NCI-H187 (cell line): ENCODE measurements at regions not wholly inside any gene's neighbourhood (a gene's known extent, or its start where the extent isn't known, plus 50 kb on each side); places are given as distances from the start of the nearest gene placed in this dataset.
A peak's percentile ranks its signal among the peaks of the same experiment; 100 is the strongest.
"Not testable (repeated sequence)": the region's sequence is repeated elsewhere in the genome, so short reads cannot be mapped to it uniquely, and the experiment has no call there.

Experiments
- DNase-seq, 2 experiments: peaks; one replicate each; lab custom pipeline; 2025; lab: John Stamatoyannopoulos, UW

GRCh38 chr3:159232966-159233365 lies 431.1 kb downstream of the MFSD1 start:
- no peak for DNase-seq

- no peak for DNase-seq
These were observed 431.9 kb downstream of the MFSD1 start for GRCh38 chr3:159233734-159234133.

- no peak for DNase-seq
These were observed 432.5 kb downstream of the MFSD1 start for GRCh38 chr3:159234306-159234705.

- DNase-seq, result no peak
These were observed 434.5 kb downstream of the MFSD1 start for GRCh38 chr3:159236321-159236720.

GRCh38 chr3:159237226-159237625 lies 435.4 kb downstream of the MFSD1 start:
- DNase-seq, result no peak

GRCh38 chr3:159238646-159239045 lies 436.8 kb downstream of the MFSD1 start:
- no peak for DNase-seq

GRCh38 chr3:159239059-159239458 lies 437.2 kb downstream of the MFSD1 start:
- DNase-seq, result no peak

GRCh38 chr3:159244933-159245332 lies 443.1 kb downstream of the MFSD1 start:
- no peak for DNase-seq

GRCh38 chr3:159245871-159246270 lies 444.0 kb downstream of the MFSD1 start:
- no peak for DNase-seq

- no peak for DNase-seq
These were observed 444.5 kb downstream of the MFSD1 start for GRCh38 chr3:159246385-159246784.

GRCh38 chr3:159249472-159250174 lies 447.8 kb downstream of the MFSD1 start:
- no peak for DNase-seq

GRCh38 chr3:159250961-159251360 lies 449.1 kb downstream of the MFSD1 start:
- DNase-seq, result no peak

- DNase-seq, result no peak
These were observed 450.4 kb downstream of the MFSD1 start for GRCh38 chr3:159252274-159252673.

- peak in 1 of 2 experiments; percentile 14 for DNase-seq
These were observed 451.0 kb downstream of the MFSD1 start for GRCh38 chr3:159252772-159253384.

GRCh38 chr3:159253860-159254259 lies 452.0 kb downstream of the MFSD1 start:
- DNase-seq, result no peak

GRCh38 chr3:159257954-159258353 lies 456.1 kb downstream of the MFSD1 start:
- no peak for DNase-seq

GRCh38 chr3:159258934-159259333 lies 457.1 kb downstream of the MFSD1 start:
- DNase-seq, result no peak

GRCh38 chr3:159260049-159260662 lies 458.3 kb downstream of the MFSD1 start:
- DNase-seq, result peak in 1 of 2 experiments; percentile 44

GRCh38 chr3:159261333-159261732 lies 459.5 kb downstream of the MFSD1 start:
- DNase-seq, result not testable (repeated sequence)

- peak in 1 of 2 experiments; percentile 4 for DNase-seq
These were observed 462.1 kb downstream of the MFSD1 start for GRCh38 chr3:159263750-159264553.

GRCh38 chr3:159265705-159266104 lies 463.9 kb downstream of the MFSD1 start:
- DNase-seq, result no peak

GRCh38 chr3:159266779-159267178 lies 464.9 kb downstream of the MFSD1 start:
- peak in 1 of 2 experiments; percentile 49 for DNase-seq
